Ovary (tissue), 7 donors: ENCODE measurements at regions not wholly inside any gene's neighbourhood (a gene's known extent, or its start where the extent isn't known, plus 50 kb on each side); places are given as distances from the start of the nearest gene placed in this dataset.
A peak's percentile ranks its signal among the peaks of the same experiment; 100 is the strongest.

Experiments used
- DNase-seq, 5 donors: peaks; one replicate each; pipeline ENCODE4 v3.0.0-alpha.2; 2019 to 2020
- H3K27ac ChIP-seq, 2 donors: fragments of 200-600 bp; one replicate each; pipeline versions ENCODE4 v1.5.1 to v1.8.0; 2019 to 2022
- H3K27me3 ChIP-seq: fragments of 200-600 bp; one replicate; pipeline ENCODE4 v1.8.0; 2022
- H3K36me3 ChIP-seq: fragments of 200-600 bp; sonication (generic); one replicate; pipeline ENCODE4 v1.5.1; 2019
- H3K4me1 ChIP-seq: one replicate; pipeline ENCODE4 v1.8.1; 2013; ENCODE audit warnings: mild to moderate bottlenecking, moderate library complexity; ENCODE audit not compliant: insufficient read depth
- H3K4me3 ChIP-seq: fragments of 200-600 bp; sonication (generic); one replicate; pipeline ENCODE4 v1.5.1; 2017
- H3K9me3 ChIP-seq, 2 donors: fragments of 200-600 bp in 1 of 2; sonication (generic) in 1 of 2; one replicate each; pipeline versions ENCODE4 v1.5.1 to v1.8.1; 2013 to 2019; ENCODE audit warnings: mild to moderate bottlenecking in 1 of 2, moderate library complexity in 1 of 2
- CTCF ChIP-seq, 3 donors: fragments of 450-650 bp in 2 of 3; fragments of 200-600 bp in 1 of 3; IDR thresholded peaks; one replicate each; pipeline versions ENCODE4 v1.5.1 to v1.8.0; 2016 to 2022; ENCODE audit warnings: antibody characterized with exemption in 3 of 3, mild to moderate bottlenecking in 1 of 3
- EP300 ChIP-seq: sonication (generic); formaldehyde crosslinking; IDR thresholded peaks from one replicate; pipeline ENCODE4 v1.6.1; 2017; ENCODE audit warnings: antibody characterized with exemption
- POLR2A ChIP-seq: fragments of 450-650 bp; IDR thresholded peaks from one replicate; pipeline ENCODE4 v1.6.1; 2017; ENCODE audit warnings: antibody characterized with exemption, mild to moderate bottlenecking, moderate library complexity
- WGBS, 3 donors: extraction: QIAGEN DNeasy Blood & Tissue Kit in 1 of 3; methylation state at CpG; one replicate each; pipeline versions ENCODE4 v1.1.5 to v1.1.7; 2013 to 2017; 5-methylcytosine and 5-hydroxymethylcytosine counted together
- intact Hi-C, 4 donors: fragments of 100-400 bp; cut with DNase I; formaldehyde crosslinking; loops; one replicate each; pipeline versions ENCODE4 v1.11.0 to v1.15.1; 2022 to 2023
- donor health status: DM: no; HTN: no; CAD: no; lungs with moderate emphysema.
- donor health status: DM: no; HTN: no; CAD: no.
- donor health status: Bipolar disorder and iron deficiency.
- donor health status: DM: no; HTN: no; CAD: no.
- donor health status: DM: yes; HTN: yes; CAD: no.

- WGBS, 3 donors = 43 to 68% (median 55%) methylated on average over 26 of the region's 26 CpGs
- H3K36me3 ChIP-seq = no peaks in the 10 kb centered on the region
- H3K27ac ChIP-seq = peak overlapping the region; percentile 45 to 69
Observed at GRCh38 chrX:68912113-68912512, 83.3 kb downstream of the EFNB1 start.

GRCh38 chrX:68910731-68911428, 82.1 kb downstream of the EFNB1 start:
- TF ChIP-seq EP300 (no peak), CTCF (IDR thresholded peaks at IDR 0.05) (no peak), POLR2A (no peak)
- no peak for DNase-seq
- intact Hi-C loops = no loop called here
- Histone ChIP-seq H3K4me1 (no peaks in the 10 kb centered on the region), H3K36me3 (no peaks in the 10 kb centered on the region), H3K27ac (no peak overlapping the region), H3K27me3 (no peaks in the 10 kb centered on the region), H3K4me3 (no peak overlapping the region), H3K9me3 (no peaks in the 10 kb centered on the region)
- 52 to 68% (median 58%) methylated on average over 3 of the region's 3 CpGs for WGBS, 3 donors

More at GRCh38 chrX:68912113-68912512, 83.3 kb downstream of the EFNB1 start:
- Histone ChIP-seq H3K4me1 (no peaks in the 10 kb centered on the region), H3K27me3 (no peaks in the 10 kb centered on the region), H3K9me3 (no peaks in the 10 kb centered on the region), H3K4me3 (no peak overlapping the region)
- TF ChIP-seq POLR2A (no peak), EP300 (no peak), CTCF (IDR thresholded peaks at IDR 0.05) (no peak)
- intact Hi-C loops = no loop called here
- DNase-seq = peak in 3 of 5 donors; percentile 37 to 68 (median 41)

DNA sequence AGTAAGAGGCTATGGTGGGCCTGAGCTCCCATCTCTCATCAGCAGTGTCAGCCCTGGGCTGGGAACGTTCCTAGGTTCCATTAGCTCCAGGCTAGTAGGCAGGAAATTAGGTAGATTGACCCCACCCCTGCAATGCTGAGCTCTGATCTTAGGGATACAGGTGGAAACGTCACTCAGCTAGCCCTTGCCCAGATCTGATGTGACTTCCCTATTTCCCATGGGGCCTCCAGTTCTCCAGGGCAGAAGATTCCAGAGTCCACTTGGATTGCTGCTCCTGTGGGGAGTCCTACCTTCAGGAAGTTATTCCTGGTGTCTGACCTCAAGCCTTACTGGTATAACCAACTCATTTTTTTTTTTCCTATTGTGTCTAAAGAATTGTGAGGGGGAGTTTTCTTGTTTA, 81.1 kb downstream of the EFNB1 start:
- Histone ChIP-seq H3K27me3 (no peaks in the 10 kb centered on the region), H3K4me3 (no peak overlapping the region), H3K36me3 (no peaks in the 10 kb centered on the region), H3K4me1 (no peaks in the 10 kb centered on the region), H3K27ac (no peak overlapping the region), H3K9me3 (no peaks in the 10 kb centered on the region)
- no peak for TF ChIP-seq CTCF (IDR thresholded peaks at IDR 0.05)
- no peak for TF ChIP-seq POLR2A
- no peak for TF ChIP-seq EP300
- intact Hi-C loops = no loop called here
- WGBS, 3 donors = 51 to 59% (median 52%) methylated on average over 2 of the region's 2 CpGs
- DNase-seq = no peak

GRCh38 chrX:68908071-68908470, 79.2 kb downstream of the EFNB1 start:
- Histone ChIP-seq H3K27me3 (no peaks in the 10 kb centered on the region), H3K4me1 (no peaks in the 10 kb centered on the region), H3K9me3 (no peaks in the 10 kb centered on the region), H3K4me3 (no peak overlapping the region), H3K36me3 (no peaks in the 10 kb centered on the region), H3K27ac (no peak overlapping the region)
- intact Hi-C loops = no loop called here
- no peak for DNase-seq
- TF ChIP-seq POLR2A = no peak
- TF ChIP-seq EP300 = no peak
- no peak for TF ChIP-seq CTCF (IDR thresholded peaks at IDR 0.05)
- 58 to 71% (median 66%) methylated on average over 5 of the region's 5 CpGs for WGBS, 3 donors
